Activated naive CD8-positive, alpha-beta T cell treated with anti-CD3 and anti-CD28 coated beads, Interleukin-2, amount 50 U/mL, for 24 hours (primary cell): ENCODE measurements at regions not wholly inside any gene's neighbourhood (a gene's known extent, or its start where the extent isn't known, plus 50 kb on each side); places are given as distances from the start of the nearest gene placed in this dataset.

Source experiments
- ATAC-seq: fragments of 150-1000 bp; cut with Tn5 transposase; one replicate; pipeline ENCODE4 v1.10.0; 2021
- DNase-seq: peaks from one replicate; pipeline ENCODE4 v3.0.0; 2021
- H3K27ac Mint-ChIP-seq: one replicate; pipeline ENCODE4 v1.8.0; 2021; ENCODE audit warnings: mild to moderate bottlenecking, mixed read lengths
- H3K27me3 Mint-ChIP-seq: one replicate; pipeline ENCODE4 v1.8.0; 2021; ENCODE audit warnings: mixed read lengths
- H3K36me3 Mint-ChIP-seq: one replicate; pipeline ENCODE4 v1.8.0; 2021; ENCODE audit warnings: low read depth, mixed read lengths
- H3K4me1 Mint-ChIP-seq: one replicate; pipeline ENCODE4 v1.8.0; 2021; ENCODE audit warnings: mixed read lengths
- H3K4me3 Mint-ChIP-seq: one replicate; pipeline ENCODE4 v1.8.0; 2021; ENCODE audit warnings: mild to moderate bottlenecking, moderate library complexity, mixed read lengths
- H3K9me3 Mint-ChIP-seq: one replicate; pipeline ENCODE4 v1.8.0; 2021; ENCODE audit warnings: mixed read lengths

DNA sequence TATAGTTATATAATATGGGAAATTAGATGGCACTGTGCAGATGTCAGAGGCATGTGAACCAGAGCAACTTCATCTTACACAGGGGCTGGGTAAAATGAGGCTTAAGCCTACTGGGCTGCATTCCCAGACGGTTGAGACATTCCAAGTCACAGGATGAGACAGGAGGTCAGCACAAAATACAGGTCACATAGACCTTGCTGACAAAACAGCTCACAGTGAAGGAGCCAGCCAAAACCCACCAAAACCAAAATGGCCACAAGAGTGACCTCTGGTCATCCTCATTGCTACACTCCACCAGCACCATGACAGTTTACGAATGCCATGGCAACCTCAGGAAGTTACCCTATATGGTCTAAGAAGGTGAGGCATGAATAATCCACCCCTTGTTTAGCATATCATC is 479.4 kb downstream of the TLR4 start:
- H3K4me3 Mint-ChIP-seq: no peak overlapping the region
- H3K27ac Mint-ChIP-seq: no peak overlapping the region
- H3K9me3 Mint-ChIP-seq: peaks cover 9% of the 10 kb centered on the region
- H3K27me3 Mint-ChIP-seq: peaks cover 2% of the 10 kb centered on the region
- ATAC-seq (no peak), DNase-seq (no peak)
- H3K36me3 Mint-ChIP-seq: no peaks in the 10 kb centered on the region
- no peaks in the 10 kb centered on the region for H3K4me1 Mint-ChIP-seq

- Mint-ChIP-seq H3K4me3 (no peak overlapping the region), H3K4me1 (no peaks in the 10 kb centered on the region), H3K9me3 (peaks cover 5% of the 10 kb centered on the region), H3K27ac (no peak overlapping the region), H3K36me3 (no peaks in the 10 kb centered on the region), H3K27me3 (no peaks in the 10 kb centered on the region)
- ATAC-seq (no peak), DNase-seq (no peak)
Observed at GRCh38 chr9:118187408-118187807, 483.2 kb downstream of the TLR4 start.

GRCh38 chr9:118189615-118190014 is 485.4 kb downstream of the TLR4 start:
- DNase-seq: no peak
- Mint-ChIP-seq H3K27ac (no peak overlapping the region), H3K27me3 (no peaks in the 10 kb centered on the region), H3K4me3 (no peak overlapping the region), H3K4me1 (no peaks in the 10 kb centered on the region), H3K36me3 (no peaks in the 10 kb centered on the region), H3K9me3 (no peaks in the 10 kb centered on the region)
- ATAC-seq: no peak

DNA sequence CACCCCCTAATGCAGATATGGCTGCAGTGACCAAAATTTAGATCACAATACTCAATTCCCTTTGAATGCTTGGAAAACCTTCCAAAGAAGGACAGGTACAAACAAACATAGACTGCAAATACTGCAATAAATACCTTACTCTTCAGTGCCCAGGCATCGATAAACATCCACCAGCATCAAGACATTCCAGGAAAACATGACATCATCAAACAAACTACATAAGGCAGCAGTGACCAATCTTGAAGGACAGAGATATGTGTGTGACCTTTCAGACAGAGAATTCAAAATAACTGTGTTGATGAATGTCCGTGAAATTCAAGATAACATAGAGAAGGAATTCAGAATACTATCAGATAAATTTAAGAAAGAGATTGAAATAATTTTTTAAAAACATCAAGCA is 488.6 kb downstream of the TLR4 start:
- ATAC-seq (no peak), DNase-seq (no peak)
- H3K27me3 Mint-ChIP-seq: no peaks in the 10 kb centered on the region
- H3K27ac Mint-ChIP-seq: no peak overlapping the region
- no peak overlapping the region for H3K4me3 Mint-ChIP-seq
- no peaks in the 10 kb centered on the region for H3K36me3 Mint-ChIP-seq
- no peaks in the 10 kb centered on the region for H3K4me1 Mint-ChIP-seq
- H3K9me3 Mint-ChIP-seq: no peaks in the 10 kb centered on the region

DNA sequence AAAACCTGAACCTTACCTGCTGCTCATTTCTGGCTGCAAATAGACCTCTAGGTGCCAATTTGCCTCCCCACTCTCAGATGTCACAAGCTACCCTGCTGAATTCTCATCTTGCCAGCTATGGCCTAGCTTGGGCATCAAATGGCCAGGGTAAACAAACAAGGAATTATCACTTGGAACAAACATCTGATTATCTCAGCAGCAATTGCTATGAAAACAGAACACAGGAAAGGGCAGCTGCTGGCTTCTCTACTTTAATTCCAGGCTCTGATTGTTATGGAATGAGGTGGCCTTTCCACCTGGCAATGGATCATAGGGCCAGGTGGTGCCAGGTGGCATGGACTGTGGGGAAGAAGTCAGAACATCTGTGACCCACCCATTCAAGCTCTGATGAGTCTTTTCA is 505.1 kb downstream of the TLR4 start:
- H3K4me1 Mint-ChIP-seq: no peaks in the 10 kb centered on the region
- no peaks in the 10 kb centered on the region for H3K27me3 Mint-ChIP-seq
- H3K36me3 Mint-ChIP-seq: no peaks in the 10 kb centered on the region
- no peak overlapping the region for H3K27ac Mint-ChIP-seq
- DNase-seq (no peak), ATAC-seq (no peak)
- H3K9me3 Mint-ChIP-seq: peaks cover 3% of the 10 kb centered on the region
- H3K4me3 Mint-ChIP-seq: no peak overlapping the region

GRCh38 chr9:118215549-118215948 is 511.3 kb downstream of the TLR4 start:
- Mint-ChIP-seq H3K9me3 (peaks cover 3% of the 10 kb centered on the region), H3K27me3 (no peaks in the 10 kb centered on the region)
- DNase-seq: no peak

GRCh38 chr9:118222375-118222774 is 518.2 kb downstream of the TLR4 start:
- Mint-ChIP-seq H3K4me1 (no peaks in the 10 kb centered on the region), H3K36me3 (no peaks in the 10 kb centered on the region), H3K27ac (no peak overlapping the region), H3K27me3 (no peaks in the 10 kb centered on the region), H3K4me3 (no peak overlapping the region), H3K9me3 (peaks cover 5% of the 10 kb centered on the region)
- DNase-seq (no peak), ATAC-seq (no peak)

More at GRCh38 chr9:118215549-118215948, 511.3 kb downstream of the TLR4 start:
- H3K27ac Mint-ChIP-seq: no peak overlapping the region
- ATAC-seq: no peak
- no peaks in the 10 kb centered on the region for H3K4me1 Mint-ChIP-seq
- H3K36me3 Mint-ChIP-seq: no peaks in the 10 kb centered on the region
- H3K4me3 Mint-ChIP-seq: no peak overlapping the region

GRCh38 chr9:118223111-118223510 is 518.9 kb downstream of the TLR4 start:
- Mint-ChIP-seq H3K4me1 (no peaks in the 10 kb centered on the region), H3K27ac (no peak overlapping the region), H3K27me3 (no peaks in the 10 kb centered on the region), H3K36me3 (no peaks in the 10 kb centered on the region), H3K9me3 (peaks cover 5% of the 10 kb centered on the region), H3K4me3 (no peak overlapping the region)
- ATAC-seq: no peak
- no peak for DNase-seq

DNA sequence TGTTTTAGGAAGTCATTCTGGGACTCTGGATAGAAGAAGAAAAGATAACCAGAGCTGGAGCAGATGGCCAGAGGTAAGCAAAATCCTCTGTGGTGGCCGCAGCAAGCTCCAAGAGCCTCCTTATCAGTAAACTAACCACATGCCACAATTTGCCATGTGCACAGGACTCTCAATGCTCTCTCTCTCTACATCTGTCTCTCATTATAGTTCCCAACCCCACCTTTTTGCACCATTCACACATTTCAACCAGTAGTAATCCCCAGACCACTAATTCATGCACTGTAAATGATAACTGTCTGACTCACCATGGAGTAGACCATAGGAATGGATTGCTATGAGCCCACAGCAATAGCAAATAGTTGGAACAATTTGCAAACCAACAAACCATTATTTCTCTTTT is 526.1 kb downstream of the TLR4 start:
- no peak overlapping the region for H3K4me3 Mint-ChIP-seq
- no peak for DNase-seq

DNA sequence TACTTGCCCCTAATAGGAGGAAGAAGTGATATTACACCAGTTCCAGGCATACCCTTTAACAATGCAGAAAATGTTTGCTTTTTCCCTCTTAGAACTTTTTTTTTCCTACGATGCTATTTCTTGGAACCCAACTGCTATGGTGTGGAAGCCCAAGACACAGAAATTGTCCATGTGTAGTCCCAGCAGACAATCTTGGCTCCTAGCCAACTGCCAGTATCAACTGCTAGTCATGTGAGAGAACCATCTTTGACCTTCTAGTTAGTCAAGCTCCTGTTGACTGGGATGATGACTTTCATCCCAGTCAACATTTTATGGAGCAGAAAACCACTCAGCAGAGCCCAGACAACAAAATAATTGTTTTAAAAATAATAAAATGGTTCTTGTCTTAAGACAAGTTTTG is 532.4 kb downstream of the TLR4 start:
- Mint-ChIP-seq H3K27me3 (no peaks in the 10 kb centered on the region), H3K4me3 (no peak overlapping the region), H3K36me3 (no peaks in the 10 kb centered on the region), H3K27ac (no peak overlapping the region), H3K4me1 (no peaks in the 10 kb centered on the region), H3K9me3 (peaks cover 24% of the 10 kb centered on the region)
- DNase-seq (no peak), ATAC-seq (no peak)

More for the DNA sequence above, 526.1 kb downstream of the TLR4 start:
- H3K27me3 Mint-ChIP-seq: no peaks in the 10 kb centered on the region
- ATAC-seq: no peak
- H3K4me1 Mint-ChIP-seq: no peaks in the 10 kb centered on the region
- no peak overlapping the region for H3K27ac Mint-ChIP-seq
- peaks cover 5% of the 10 kb centered on the region for H3K9me3 Mint-ChIP-seq
- H3K36me3 Mint-ChIP-seq: no peaks in the 10 kb centered on the region

- DNase-seq: no peak
- no peak overlapping the region for H3K4me3 Mint-ChIP-seq
Observed at GRCh38 chr9:118238139-118238538, 533.9 kb downstream of the TLR4 start.

DNA sequence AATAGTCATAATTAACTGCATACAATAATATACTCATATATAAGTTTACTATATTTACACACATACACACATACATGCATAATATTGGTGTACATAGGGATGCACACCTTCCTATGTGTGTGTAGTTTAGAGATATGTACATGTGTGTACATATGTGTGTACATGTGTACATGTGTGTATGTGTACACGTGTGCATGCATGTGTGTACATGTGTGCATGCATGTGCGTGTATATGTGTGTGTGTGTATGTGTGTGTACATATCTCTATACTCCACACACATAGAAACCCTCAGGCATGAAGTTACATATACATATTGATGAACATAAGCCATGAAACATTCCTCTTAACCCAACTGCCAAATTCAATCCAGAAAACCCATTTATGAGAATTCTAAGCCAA is 547.8 kb downstream of the TLR4 start:
- H3K9me3 Mint-ChIP-seq: peaks cover 13% of the 10 kb centered on the region

More at GRCh38 chr9:118238139-118238538, 533.9 kb downstream of the TLR4 start:
- Mint-ChIP-seq H3K9me3 (peaks cover 24% of the 10 kb centered on the region), H3K27me3 (peaks cover 2% of the 10 kb centered on the region), H3K4me1 (no peaks in the 10 kb centered on the region), H3K36me3 (no peaks in the 10 kb centered on the region), H3K27ac (no peak overlapping the region)
- no peak for ATAC-seq

GRCh38 chr9:118262191-118262590 is 558.0 kb downstream of the TLR4 start:
- ATAC-seq: no peak
- Mint-ChIP-seq H3K4me1 (no peaks in the 10 kb centered on the region), H3K36me3 (no peaks in the 10 kb centered on the region), H3K4me3 (no peak overlapping the region), H3K27ac (no peak overlapping the region), H3K27me3 (no peaks in the 10 kb centered on the region), H3K9me3 (peaks cover 28% of the 10 kb centered on the region)
- no peak for DNase-seq

More for the DNA sequence above, 547.8 kb downstream of the TLR4 start:
- H3K4me3 Mint-ChIP-seq: no peak overlapping the region
- H3K4me1 Mint-ChIP-seq: no peaks in the 10 kb centered on the region
- H3K36me3 Mint-ChIP-seq: no peaks in the 10 kb centered on the region
- H3K27ac Mint-ChIP-seq: no peak overlapping the region
- no peak for ATAC-seq
- no peaks in the 10 kb centered on the region for H3K27me3 Mint-ChIP-seq
- DNase-seq: no peak

GRCh38 chr9:118263949-118264348 is 559.7 kb downstream of the TLR4 start:
- Mint-ChIP-seq H3K4me1 (no peaks in the 10 kb centered on the region), H3K27ac (no peak overlapping the region), H3K9me3 (peaks cover 24% of the 10 kb centered on the region), H3K4me3 (no peak overlapping the region), H3K36me3 (no peaks in the 10 kb centered on the region), H3K27me3 (no peaks in the 10 kb centered on the region)
- ATAC-seq (no peak), DNase-seq (no peak)

DNA sequence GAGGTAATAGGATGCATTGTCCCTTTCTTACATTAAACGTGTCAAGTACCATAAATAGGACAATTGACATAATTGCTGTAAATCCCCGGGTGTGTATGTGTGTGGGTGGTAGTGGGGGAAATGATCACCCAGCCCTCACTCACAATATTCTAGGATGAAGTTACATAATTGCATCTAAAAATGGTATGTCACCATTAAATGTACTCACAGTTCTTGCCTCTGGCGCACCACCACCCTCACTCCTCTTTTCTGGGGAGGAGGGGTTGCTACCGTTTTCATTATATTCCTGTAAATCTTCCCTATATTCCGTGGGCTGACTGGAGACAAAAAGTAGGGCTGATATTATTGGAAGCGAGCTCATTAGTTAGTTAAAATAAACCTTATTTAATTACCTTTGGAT is 563.8 kb downstream of the TLR4 start:
- H3K4me1 Mint-ChIP-seq: no peaks in the 10 kb centered on the region
- peaks cover 5% of the 10 kb centered on the region for H3K9me3 Mint-ChIP-seq
- DNase-seq (no peak), ATAC-seq (no peak)
- H3K4me3 Mint-ChIP-seq: no peak overlapping the region
- no peaks in the 10 kb centered on the region for H3K36me3 Mint-ChIP-seq
- H3K27ac Mint-ChIP-seq: no peak overlapping the region
- H3K27me3 Mint-ChIP-seq: no peaks in the 10 kb centered on the region

GRCh38 chr9:118269623-118270022 is 565.4 kb downstream of the TLR4 start:
- no peak for DNase-seq
- H3K4me3 Mint-ChIP-seq: no peak overlapping the region
- H3K36me3 Mint-ChIP-seq: no peaks in the 10 kb centered on the region
- no peak overlapping the region for H3K27ac Mint-ChIP-seq
- H3K4me1 Mint-ChIP-seq: no peaks in the 10 kb centered on the region
- H3K9me3 Mint-ChIP-seq: no peaks in the 10 kb centered on the region
- no peak for ATAC-seq
- no peaks in the 10 kb centered on the region for H3K27me3 Mint-ChIP-seq
